HFF-Myc (cell line): ENCODE measurements at regions not wholly inside any gene's neighbourhood (a gene's known extent, or its start where the extent isn't known, plus 50 kb on each side); places are given as distances from the start of the nearest gene placed in this dataset.

Experiments
- DNase-seq: peaks from one replicate; pipeline ENCODE4 v3.0.0-alpha.2; 2011; ENCODE audit warnings: low read depth; ENCODE audit errors: extremely low read depth
- H3K4me3 ChIP-seq: replicated peaks from 2 replicates; pipeline ENCODE4 v1.5.1; 2011; ENCODE audit warnings: low read depth, mild to moderate bottlenecking, control low read depth, low read length
- CTCF ChIP-seq: IDR thresholded peaks from 2 replicates; pipeline ENCODE4 v1.5.1; 2012; ENCODE audit warnings: mild to moderate bottlenecking, low read depth, low read length, control low read depth; ENCODE audit errors: missing control alignments

- no peak overlapping the region for H3K4me3 ChIP-seq
- DNase-seq: no peak
- no peak for TF ChIP-seq CTCF
Measured at GRCh38 chrY:14411334-14411733, 113.0 kb upstream of the NLGN4Y start.

- TF ChIP-seq CTCF: no peak
- DNase-seq: no peak
- no peak overlapping the region for H3K4me3 ChIP-seq
Measured at GRCh38 chrY:14436546-14436945, 87.8 kb upstream of the NLGN4Y start.

GRCh38 chrY:14437626-14438025, 86.7 kb upstream of the NLGN4Y start:
- no peak for DNase-seq
- H3K4me3 ChIP-seq: no peak overlapping the region
- no peak for TF ChIP-seq CTCF

- no peak for TF ChIP-seq CTCF
- no peak overlapping the region for H3K4me3 ChIP-seq
- no peak for DNase-seq
Measured at GRCh38 chrY:14438395-14438794, 85.9 kb upstream of the NLGN4Y start.

- no peak overlapping the region for H3K4me3 ChIP-seq
- TF ChIP-seq CTCF: no peak
- no peak for DNase-seq
Measured at GRCh38 chrY:14444550-14444949, 79.8 kb upstream of the NLGN4Y start.

- H3K4me3 ChIP-seq: no peak overlapping the region
- DNase-seq: no peak
- no peak for TF ChIP-seq CTCF
Measured at GRCh38 chrY:14468151-14468683, 56.1 kb upstream of the NLGN4Y start.

- no peak overlapping the region for H3K4me3 ChIP-seq
- TF ChIP-seq CTCF: no peak
- no peak for DNase-seq
Measured at GRCh38 chrY:14472421-14472820, 51.9 kb upstream of the NLGN4Y start.
